Transverse colon (tissue), 3 donors: ENCODE measurements at regions not wholly inside any gene's neighbourhood (a gene's known extent, or its start where the extent isn't known, plus 50 kb on each side); places are given as distances from the start of the nearest gene placed in this dataset.

Experiments used
- CTCF ChIP-seq, 5 experiments: fragments of 200-600 bp in 3 of 5; fragments of 450-650 bp in 2 of 5; sonication (generic) in 3 of 5; IDR thresholded peaks; 1 replicate in 2 of 5; 2 replicates in 3 of 5; pipeline ENCODE4 v1.5.1; 2016 to 2017; ENCODE audit warnings: antibody characterized with exemption in 5 of 5, inconsistent platforms in 3 of 5, mild to moderate bottlenecking in 2 of 5, moderate library complexity in 1 of 5
- POLR2A ChIP-seq: fragments of 450-650 bp; IDR thresholded peaks from one replicate; pipeline ENCODE4 v1.6.1; 2016; ENCODE audit warnings: antibody characterized with exemption, mild to moderate bottlenecking, moderate library complexity

GRCh38 chr18:11367351-11367750, 218.0 kb upstream of the PIEZO2 start:
- TF ChIP-seq POLR2A (no peak), CTCF (IDR thresholded peaks at IDR 0.05) (no peak)
